Heart right ventricle (tissue), 16 donors: ENCODE measurements at regions not wholly inside any gene's neighbourhood (a gene's known extent, or its start where the extent isn't known, plus 50 kb on each side); places are given as distances from the start of the nearest gene placed in this dataset.
A peak's percentile ranks its signal among the peaks of the same experiment; 100 is the strongest.

Source experiments
- ATAC-seq, 8 donors: fragments of 200-7000 bp; cut with Tn5 transposase; one replicate each; pipeline ENCODE4 v1.9.1; 2020; ENCODE audit warnings: mild to moderate bottlenecking in 8 of 8, moderate library complexity in 8 of 8, moderate number of reproducible peaks in 1 of 8
- DNase-seq, 2 donors: peaks; one replicate each; pipeline ENCODE4 v3.0.0-alpha.2; 2020
- H3K27ac ChIP-seq, 10 donors: fragments of 200-600 bp; sonication (generic) in 2 of 10; one replicate each; pipeline versions ENCODE4 v1.5.0 to v1.8.0; 2020 to 2022; ENCODE audit warnings: mild to moderate bottlenecking in 3 of 10
- H3K27me3 ChIP-seq, 7 donors: fragments of 200-600 bp; one replicate each; pipeline ENCODE4 v1.8.0; 2021 to 2022; ENCODE audit warnings: mild to moderate bottlenecking in 2 of 7
- H3K36me3 ChIP-seq, 9 donors: fragments of 200-600 bp; sonication (generic) in 1 of 9; one replicate each; pipeline versions ENCODE4 v1.5.0 to v1.8.0; 2020 to 2022; ENCODE audit warnings: mild to moderate bottlenecking in 2 of 9
- H3K4me1 ChIP-seq, 9 donors: fragments of 200-600 bp; sonication (generic) in 1 of 9; one replicate each; pipeline versions ENCODE4 v1.5.0 to v1.8.0; 2020 to 2022; ENCODE audit warnings: mild to moderate bottlenecking in 4 of 9
- H3K4me3 ChIP-seq, 10 donors: fragments of 200-600 bp; sonication (generic) in 2 of 10; one replicate each; pipeline versions ENCODE4 v1.5.0 to v1.8.0; 2020 to 2022; ENCODE audit warnings: mild to moderate bottlenecking in 7 of 10, moderate library complexity in 2 of 10
- H3K9me3 ChIP-seq, 11 donors: fragments of 200-600 bp in 10 of 11; sonication (generic) in 2 of 11; one replicate each; pipeline versions ENCODE4 v1.5.0 to v1.8.0; 2013 to 2022; ENCODE audit warnings: mild to moderate bottlenecking in 2 of 11, control low read depth in 1 of 11, moderate library complexity in 1 of 11
- CTCF ChIP-seq, 9 donors: fragments of 200-600 bp; sonication (generic) in 2 of 9; IDR thresholded peaks; one replicate each; pipeline versions ENCODE4 v1.5.0 to v1.8.0; 2021 to 2022; ENCODE audit warnings: antibody characterized with exemption in 9 of 9, mild to moderate bottlenecking in 5 of 9, moderate library complexity in 1 of 9
- WGBS, 2 donors: extraction: QIAGEN DNeasy Blood & Tissue Kit; methylation state at CpG; one replicate each; pipeline ENCODE4 v1.1.7; 2013; ENCODE audit warnings: inconsistent platforms in 1 of 2; 5-methylcytosine and 5-hydroxymethylcytosine counted together
- intact Hi-C, 10 donors: fragments of 100-400 bp; cut with DNase I; formaldehyde crosslinking; loops; one replicate each; pipeline versions ENCODE4 v1.11.1 to v1.14.2; 2022
- donor health status: Arrhythmogenic right ventricular cardiomyopathy.
- donor health status: ischemic (EF 13 %, LVEDD 7.1; RV severe dilation, severe dysfunction).
- donor health status: healthy with polysubstance abuse.
- donor health status: DM: no; HTN: yes; CAD: no.
- donor health status: DM: no; HTN: no; CAD: no.
- donor health status: ischemic (EF 25% LVEDD 6.9; RV normal size, moderate dysfunction).
- donor health status: ischemic (EF 25% LVEDD 5.7; RV mildly dilated, moderate dysfunction).
- donor health status: healthy.
- donor health status: DM: yes; HTN: yes; CAD: no.
- donor health status: Ischemic cardiomyopathy.
- donor health status: ischemic (EF 35%, LVEDD 5.7; RV mildly dilated, moderate dysfunction).
- donor health status: nonischemic (EF 11% LVEDD 7.7; RV severe dilation, severe dysfunction).
- donor health status: DM: yes; HTN: yes; CAD: no.
- donor health status: PGD.
- donor health status: ischemic (EF 29% LVEDD 5.4; RV normal size, mild dysfunction).
- donor health status: nonischemic (EF 23%, LVEDD 6.1; RV moderate dilation, normal function).

- H3K27ac ChIP-seq: no peak overlapping the region
- H3K4me1 ChIP-seq: peaks cover 0 to 19% (median 7%) of the 10 kb centered on the region in 9 donors
- WGBS, 2 donors: 46 to 59% methylated on average over 6 of the region's 6 CpGs
Observed at GRCh38 chr14:51780741-51781140, 79.7 kb upstream of the GNG2 start.

GRCh38 chr14:51781381-51781780, 79.0 kb upstream of the GNG2 start:
- H3K4me1 ChIP-seq: peaks cover 0 to 19% (median 7%) of the 10 kb centered on the region in 9 donors
- intact Hi-C loops: loop anchor here in 8 of 10 donors (2.0 to 10.0 kb wide), 8 partner anchors 127 to 827 kb away; partner anchors contain the start of gene FRMD6 (in 1 of the 8)
- no peak overlapping the region for H3K27ac ChIP-seq
- peaks cover 0 to 11% (median 0%) of the 10 kb centered on the region in 7 donors for H3K27me3 ChIP-seq
- peaks cover 0 to 13% (median 6%) of the 10 kb centered on the region in 11 donors for H3K9me3 ChIP-seq
- no peak for ATAC-seq
- no peak for TF ChIP-seq CTCF (IDR thresholded peaks at IDR 0.05)
- no peak overlapping the region for H3K4me3 ChIP-seq
- H3K36me3 ChIP-seq: no peaks in the 10 kb centered on the region
- WGBS, 2 donors: 69 to 76% methylated on average over 7 of the region's 7 CpGs
- no peak for DNase-seq

More at GRCh38 chr14:51780741-51781140, 79.7 kb upstream of the GNG2 start:
- no peak for TF ChIP-seq CTCF (IDR thresholded peaks at IDR 0.05)
- no peak for DNase-seq
- ATAC-seq: no peak
- intact Hi-C loops: loop anchor here in 8 of 10 donors (1.0 to 10.0 kb wide), 9 partner anchors 126 to 826 kb away; partner anchors contain the start of gene FRMD6 (in 1 of the 8)
- peaks cover 0 to 7% (median 0%) of the 10 kb centered on the region in 11 donors for H3K9me3 ChIP-seq
- no peak overlapping the region for H3K4me3 ChIP-seq
- H3K36me3 ChIP-seq: no peaks in the 10 kb centered on the region
- H3K27me3 ChIP-seq: peaks cover 0 to 11% (median 0%) of the 10 kb centered on the region in 7 donors

- peaks cover 0 to 11% (median 0%) of the 10 kb centered on the region in 7 donors for H3K27me3 ChIP-seq
- ATAC-seq: no peak
- no peaks in the 10 kb centered on the region for H3K36me3 ChIP-seq
- DNase-seq: no peak
- H3K4me3 ChIP-seq: no peak overlapping the region
- intact Hi-C loops: loop anchor here in 7 of 10 donors (5.0 to 10.0 kb wide), 6 partner anchors 128 to 828 kb away; partner anchors contain the start of gene FRMD6 (in 1 of the 7)
- H3K27ac ChIP-seq: no peak overlapping the region
- peaks cover 0 to 20% (median 6%) of the 10 kb centered on the region in 11 donors for H3K9me3 ChIP-seq
- H3K4me1 ChIP-seq: peaks cover 0 to 19% (median 6%) of the 10 kb centered on the region in 9 donors
- 89 to 95% methylated on average over 4 of the region's 4 CpGs for WGBS, 2 donors
- no peak for TF ChIP-seq CTCF (IDR thresholded peaks at IDR 0.05)
Observed at GRCh38 chr14:51782435-51782834, 78.0 kb upstream of the GNG2 start.

- intact Hi-C loops: loop anchor here in 8 of 10 donors (2.0 to 10.0 kb wide), 7 partner anchors 129 to 829 kb away; partner anchors contain the start of gene FRMD6 (in 1 of the 8)
- Histone ChIP-seq H3K27ac (no peak overlapping the region), H3K4me1 (peaks cover 0 to 19% (median 6%) of the 10 kb centered on the region in 9 donors), H3K36me3 (no peaks in the 10 kb centered on the region), H3K4me3 (no peak overlapping the region), H3K9me3 (peaks cover 0 to 20% (median 6%) of the 10 kb centered on the region in 11 donors), H3K27me3 (peaks cover 0 to 11% (median 0%) of the 10 kb centered on the region in 7 donors)
- ATAC-seq (peak in 2 of 8 donors; percentile 37 to 56), DNase-seq (no peak)
- no peak for TF ChIP-seq CTCF (IDR thresholded peaks at IDR 0.05)
- 40 to 53% methylated on average over 4 of the region's 4 CpGs for whole genome bisulfite sequencing, 2 donors
Observed at GRCh38 chr14:51783765-51784164, 76.6 kb upstream of the GNG2 start.
